GM15510 (cell line): ENCODE measurements at regions not wholly inside any gene's neighbourhood (a gene's known extent, or its start where the extent isn't known, plus 50 kb on each side); places are given as distances from the start of the nearest gene placed in this dataset.

Experiments
- POLR2A ChIP-seq: IDR thresholded peaks from 3 replicates; pipeline ENCODE4 v1.6.1; 2011; ENCODE audit warnings: borderline replicate concordance; ENCODE audit not compliant: insufficient read length; ENCODE audit errors: extremely low read depth

- TF ChIP-seq POLR2A = no peak
These were observed 122.5 kb upstream of the ANKRD1 start for GRCh38 chr10:91043173-91043910.

GRCh38 chr10:91046869-91047268 lies 126.0 kb upstream of the ANKRD1 start:
- TF ChIP-seq POLR2A = no peak

- TF ChIP-seq POLR2A = no peak
These were observed 127.5 kb upstream of the ANKRD1 start for GRCh38 chr10:91048380-91048779.

GRCh38 chr10:91049296-91049987 lies 128.6 kb upstream of the ANKRD1 start:
- TF ChIP-seq POLR2A = no peak

GRCh38 chr10:91049988-91050360 lies 129.1 kb upstream of the ANKRD1 start:
- no peak for TF ChIP-seq POLR2A

GRCh38 chr10:91050371-91051034 lies 129.6 kb upstream of the ANKRD1 start:
- TF ChIP-seq POLR2A = no peak

- TF ChIP-seq POLR2A = no peak
These were observed 130.9 kb upstream of the ANKRD1 start for GRCh38 chr10:91051829-91052228.

- TF ChIP-seq POLR2A = no peak
These were observed 133.4 kb upstream of the ANKRD1 start for GRCh38 chr10:91054325-91054724.

GRCh38 chr10:91061187-91061586 lies 140.3 kb upstream of the ANKRD1 start:
- no peak for TF ChIP-seq POLR2A

- TF ChIP-seq POLR2A = no peak
These were observed 140.7 kb upstream of the ANKRD1 start for GRCh38 chr10:91061608-91062007.

GRCh38 chr10:91062091-91062490 lies 141.2 kb upstream of the ANKRD1 start:
- no peak for TF ChIP-seq POLR2A

GRCh38 chr10:91071786-91072185 lies 148.7 kb upstream of the PCGF5 start:
- TF ChIP-seq POLR2A = no peak

- TF ChIP-seq POLR2A = no peak
These were observed 147.0 kb upstream of the PCGF5 start for GRCh38 chr10:91073286-91073979.

- TF ChIP-seq POLR2A = no peak
These were observed 143.4 kb upstream of the PCGF5 start for GRCh38 chr10:91076991-91077548.
